ENCODE measurements at regions not wholly inside any gene's neighbourhood (a gene's known extent, or its start where the extent isn't known, plus 50 kb on each side); places are given as distances from the start of the nearest gene placed in this dataset.

GRCh38 chr2:2756886-2757285 lies 425.8 kb upstream of the MYT1L start:
- DNase-seq: no peak

GRCh38 chr2:2755990-2756389 lies 424.9 kb upstream of the MYT1L start:
- DNase-seq: no peak

DNA sequence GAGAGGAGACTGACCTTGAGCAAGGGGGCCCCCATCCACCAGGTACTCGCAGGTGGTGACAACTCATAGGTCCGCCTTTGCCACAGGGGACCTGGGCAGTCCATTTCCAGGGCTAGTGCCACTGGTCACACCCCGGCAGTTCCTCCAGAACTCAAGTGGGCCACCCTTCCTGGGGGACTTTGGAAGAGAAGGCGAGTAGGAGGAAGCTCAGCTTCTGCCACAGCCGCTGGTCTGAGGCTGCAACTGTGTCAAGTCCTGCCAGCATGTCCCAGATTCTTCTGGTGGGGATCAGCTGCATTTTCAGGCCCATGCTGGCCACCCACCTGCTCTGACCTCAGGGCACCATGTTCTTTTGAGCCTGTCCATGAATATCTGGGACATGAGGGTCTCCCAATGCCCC lies 423.9 kb upstream of the MYT1L start:
- no peak for DNase-seq

DNA sequence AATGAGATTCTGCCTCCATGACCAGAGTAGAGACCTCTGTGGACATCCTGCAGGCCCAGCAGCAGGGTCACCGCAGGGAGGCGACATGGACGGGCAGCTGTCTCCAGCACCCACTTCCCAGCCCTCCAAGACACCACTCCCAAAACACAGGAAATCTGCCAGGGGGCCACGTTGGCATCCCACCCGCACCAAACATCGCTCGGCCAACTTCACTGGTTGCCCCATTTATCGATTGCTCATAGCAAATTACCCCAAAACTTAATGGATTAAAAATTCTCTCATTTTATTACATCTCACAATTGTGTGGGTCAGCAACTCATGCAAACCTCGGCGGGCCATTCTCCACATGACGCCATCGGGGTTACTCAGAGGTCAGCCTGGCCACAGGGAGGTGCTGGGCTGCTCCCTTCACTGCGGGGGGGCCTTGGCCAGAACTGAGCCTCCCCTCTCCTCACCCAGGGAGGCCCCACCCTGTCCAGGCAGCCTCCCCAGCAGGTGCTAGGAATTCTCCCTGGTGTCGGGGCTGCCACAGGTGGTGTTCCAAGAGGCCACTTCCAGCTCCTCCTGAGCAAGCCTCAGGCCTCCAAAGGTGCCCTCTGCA lies 420.7 kb upstream of the MYT1L start:
- DNase-seq: no peak

DNA sequence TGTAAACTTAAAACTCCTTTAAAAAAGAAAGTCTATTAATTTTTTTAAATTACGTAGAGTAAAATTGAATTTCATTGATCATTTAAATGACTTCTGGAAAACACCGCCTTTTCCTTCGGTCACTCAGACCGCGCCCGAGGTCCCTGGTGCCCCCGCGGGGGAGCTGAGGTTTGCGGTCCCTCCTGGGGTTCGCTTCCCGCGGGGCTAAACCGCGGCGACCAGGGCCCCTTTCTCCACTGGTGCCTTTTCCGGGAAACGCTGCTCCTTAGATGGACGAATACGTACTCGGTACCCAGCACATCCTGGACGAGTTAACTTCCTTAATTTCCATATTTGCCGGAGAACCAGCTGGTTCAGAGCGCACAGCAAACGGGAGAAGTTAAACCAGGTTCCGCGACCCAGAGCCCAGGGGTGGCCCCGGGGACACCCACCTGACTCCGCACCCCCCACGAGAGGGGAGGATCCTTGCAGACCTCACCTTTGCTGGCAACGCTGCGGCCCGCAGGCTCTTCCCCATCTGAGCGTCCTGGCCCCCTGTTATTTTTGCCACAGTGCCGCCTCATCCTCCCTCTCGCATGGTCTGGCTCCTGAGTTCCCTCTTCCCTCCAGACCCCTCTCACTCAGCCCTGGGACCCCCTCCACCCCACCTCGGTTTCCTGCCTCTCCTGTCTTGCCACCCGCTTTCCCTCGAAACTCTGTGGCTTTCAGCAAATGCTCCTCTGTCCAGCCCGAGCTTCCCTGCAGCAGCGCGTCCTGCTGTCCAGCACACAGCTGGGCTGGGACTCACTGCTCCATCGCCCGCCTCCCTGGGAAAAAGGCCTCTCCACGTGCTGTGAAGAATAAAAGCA lies 420.0 kb upstream of the MYT1L start:
- DNase-seq: no peak

GRCh38 chr2:2749206-2749598 lies 418.1 kb upstream of the MYT1L start:
- no peak for DNase-seq

- DNase-seq: no peak
Observed at GRCh38 chr2:2748399-2749205, 417.5 kb upstream of the MYT1L start.

DNA sequence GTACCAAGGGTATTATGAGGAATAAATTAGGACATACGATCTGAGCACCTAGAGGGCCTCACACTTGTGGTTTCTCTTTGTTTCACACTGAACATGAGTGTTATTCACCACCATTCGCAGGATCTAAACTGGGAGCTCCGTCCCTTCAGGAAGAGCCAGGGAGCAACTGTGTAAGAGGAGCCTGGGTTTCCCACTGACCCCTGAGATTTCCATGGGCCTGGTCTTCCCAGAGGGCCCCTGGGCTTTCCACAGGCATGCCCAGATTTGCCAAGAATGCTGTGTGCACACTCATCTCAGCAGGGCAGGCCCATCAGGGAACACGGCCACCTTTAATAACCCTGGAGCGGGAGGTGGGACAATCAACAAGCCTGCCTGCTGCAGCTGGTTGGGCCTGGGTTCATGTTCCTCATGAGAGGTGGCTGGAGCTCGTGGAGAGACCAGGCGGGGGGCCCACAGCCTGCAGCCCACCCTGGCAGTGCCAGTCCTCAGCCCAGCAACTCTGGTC lies 416.8 kb upstream of the MYT1L start:
- no peak for DNase-seq

DNA sequence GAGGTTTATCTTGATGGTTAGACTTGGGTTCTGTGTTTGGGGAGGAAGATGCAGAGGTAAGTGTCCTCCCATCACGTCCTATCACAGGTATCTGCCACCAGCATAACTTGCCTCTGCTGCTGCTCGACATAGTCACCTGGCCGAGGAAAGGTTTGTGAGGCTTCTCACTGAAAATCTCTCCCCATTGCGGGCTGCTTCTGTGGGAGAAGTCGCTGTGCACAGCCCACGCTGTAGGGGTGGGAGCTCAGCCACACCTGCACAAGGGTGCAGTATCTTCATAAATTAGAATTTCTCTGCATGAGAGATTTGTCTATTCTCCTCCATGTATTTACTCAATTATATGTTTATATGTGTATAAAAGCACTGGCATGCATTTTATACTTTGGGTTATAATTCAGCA lies 415.7 kb upstream of the MYT1L start:
- no peak for DNase-seq

DNA sequence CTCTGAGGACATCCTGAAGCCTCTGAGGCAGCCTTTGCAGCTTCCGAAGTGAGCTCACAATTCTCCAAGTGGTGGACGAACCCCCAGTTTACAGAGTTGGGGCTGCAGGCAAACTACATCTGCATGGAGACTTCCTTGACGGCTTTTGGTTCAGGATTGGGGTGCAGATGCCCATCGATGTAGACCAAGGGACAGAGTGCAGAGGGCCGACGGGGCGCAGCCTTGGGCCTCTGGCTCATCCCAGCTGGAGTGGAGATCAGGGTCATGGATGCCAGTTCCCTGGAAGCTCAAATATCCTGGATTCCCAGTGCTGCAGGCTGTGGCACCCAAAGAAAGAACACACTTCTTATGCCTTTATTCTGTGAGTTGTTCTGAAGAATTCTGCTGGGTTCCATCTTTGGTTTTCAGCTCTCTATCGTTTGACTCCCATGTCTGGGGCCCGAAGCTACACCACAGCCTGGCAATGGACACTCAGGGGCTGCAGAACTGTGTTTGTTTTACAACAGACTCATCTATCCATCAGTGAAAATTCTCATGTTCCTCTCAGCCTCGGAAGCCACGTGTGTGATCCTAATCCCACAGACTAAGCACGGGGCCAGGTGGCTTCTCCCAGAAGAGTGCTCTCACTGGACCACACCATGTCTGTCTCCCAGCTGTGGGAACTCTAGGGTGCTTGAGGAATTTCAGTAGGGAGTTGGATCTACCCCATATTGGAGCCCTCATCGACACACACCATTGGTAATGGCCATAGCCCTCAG lies 414.1 kb upstream of the MYT1L start:
- no peak for DNase-seq

GRCh38 chr2:2744107-2744506 lies 413.0 kb upstream of the MYT1L start:
- DNase-seq: no peak

GRCh38 chr2:2743164-2743571 lies 412.1 kb upstream of the MYT1L start:
- peak; percentile 42 for DNase-seq

- no peak for DNase-seq
Observed at GRCh38 chr2:2742726-2743125, 411.7 kb upstream of the MYT1L start.

GRCh38 chr2:2740238-2740775 lies 409.2 kb upstream of the MYT1L start:
- DNase-seq: no peak

GRCh38 chr2:2739231-2739795 lies 408.2 kb upstream of the MYT1L start:
- no peak for DNase-seq

- no peak for DNase-seq
Observed at GRCh38 chr2:2738684-2739083, 407.6 kb upstream of the MYT1L start.

DNA sequence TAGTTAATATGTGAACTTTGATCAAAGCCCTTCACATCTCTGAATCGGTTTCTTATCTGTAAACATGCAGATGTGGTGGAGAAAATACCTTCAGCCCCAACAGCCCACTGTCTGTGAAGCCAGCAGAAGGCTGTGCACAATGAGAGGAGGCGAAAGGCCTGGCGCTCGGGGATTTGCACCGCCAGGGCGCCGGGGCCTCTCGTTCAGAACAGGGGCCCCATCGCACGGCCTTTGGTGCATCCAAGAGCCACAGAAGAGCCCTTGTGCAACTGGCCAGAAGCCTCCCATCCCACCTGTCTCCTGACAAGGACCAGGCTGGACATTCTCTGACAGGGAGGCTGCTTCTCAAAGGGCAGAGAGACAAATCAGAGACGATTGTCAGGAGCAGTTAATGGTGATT lies 407.2 kb upstream of the MYT1L start:
- no peak for DNase-seq

DNA sequence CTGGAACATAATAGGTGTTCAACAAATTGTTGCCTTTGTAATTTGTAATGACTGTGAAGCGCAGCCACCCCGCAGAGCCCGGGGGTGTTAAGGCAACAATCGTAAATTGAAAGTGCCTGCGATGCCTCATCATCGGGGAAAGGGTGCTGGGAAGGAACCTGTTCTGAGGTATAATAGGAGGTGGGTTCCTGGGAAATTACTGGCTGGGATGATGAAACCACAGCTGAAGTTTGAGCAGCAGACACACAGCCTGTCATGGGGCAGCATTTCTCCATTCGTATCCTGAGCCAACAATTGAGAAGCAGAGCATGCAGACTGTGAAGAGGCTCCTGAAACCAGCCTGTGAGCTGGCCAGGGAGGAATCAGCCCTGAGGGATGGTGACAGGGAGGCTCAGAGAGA lies 404.0 kb upstream of the MYT1L start:
- DNase-seq: no peak

GRCh38 chr2:2734308-2734707 lies 403.2 kb upstream of the MYT1L start:
- no peak for DNase-seq

DNA sequence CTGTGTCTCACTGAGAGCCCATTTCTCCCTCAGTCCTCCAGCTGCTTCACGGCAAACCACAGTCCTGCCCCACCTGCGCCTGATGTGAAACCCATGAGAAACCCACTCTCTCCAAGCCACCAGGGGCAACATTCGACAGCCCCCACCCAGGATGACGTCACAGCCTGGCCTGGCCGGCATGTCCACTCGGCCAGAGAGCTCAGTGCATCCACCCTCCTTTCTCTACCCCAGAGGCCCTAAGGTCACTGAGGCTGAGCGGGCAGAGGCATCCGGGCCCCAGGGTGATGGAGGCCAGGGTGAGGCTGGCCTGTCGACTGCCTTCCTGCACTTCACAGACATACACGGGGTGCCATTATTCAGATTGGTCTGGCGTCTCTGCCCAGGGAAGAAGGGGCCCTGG lies 402.7 kb upstream of the MYT1L start:
- no peak for DNase-seq

DNA sequence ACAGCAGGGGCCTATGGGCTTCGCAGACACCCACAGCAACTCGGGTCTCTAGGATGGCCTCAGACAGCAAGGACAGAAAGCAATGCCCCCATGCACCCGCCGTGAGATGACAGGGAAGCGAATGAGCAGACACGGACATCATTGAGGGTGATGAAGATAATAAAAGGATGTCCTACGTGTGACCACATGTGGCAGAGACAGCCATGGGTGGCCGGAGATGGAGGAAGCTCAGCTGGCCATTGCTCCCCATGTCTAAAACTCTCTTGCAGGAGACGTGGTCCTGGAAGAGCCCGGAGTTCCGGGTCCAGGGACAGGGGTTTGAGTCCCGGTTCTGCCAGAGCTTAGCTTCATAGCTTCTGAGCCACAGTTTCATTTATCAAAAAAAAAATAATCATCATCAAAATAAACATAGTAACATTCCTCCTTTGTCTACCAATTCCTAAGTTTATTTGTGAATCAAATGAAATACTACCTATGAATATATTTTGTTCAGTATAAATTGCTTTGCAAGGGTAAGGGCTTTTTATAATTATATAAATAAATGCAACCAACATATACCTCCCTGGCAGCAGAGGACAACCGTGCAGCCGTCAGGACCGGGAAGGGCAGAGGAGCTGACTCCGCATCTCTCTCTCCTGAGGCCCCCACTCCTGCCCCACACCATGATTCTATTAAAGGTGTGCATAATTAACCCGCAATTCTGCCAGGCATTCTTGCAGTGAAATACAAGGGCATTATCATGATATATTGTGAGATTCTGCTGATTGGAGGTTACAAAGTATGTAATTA lies 401.4 kb upstream of the MYT1L start:
- no peak for DNase-seq

Measured in fibroblast of upper back skin (primary cell).